H1 (cell line): ENCODE measurements at regions not wholly inside any gene's neighbourhood (a gene's known extent, or its start where the extent isn't known, plus 50 kb on each side); places are given as distances from the start of the nearest gene placed in this dataset.

Experiments
- JUN ChIP-seq: IDR thresholded peaks from 2 replicates; pipeline ENCODE4 v1.6.1; 2011; ENCODE audit warnings: low read depth, mild to moderate bottlenecking, improper control_type of control experiment, low read length
- RAD21 ChIP-seq, 2 experiments: IDR thresholded peaks in 1 of 2; conservative IDR thresholded peaks in 1 of 2; 2 replicates each; pipeline ENCODE4 v1.6.1; 2011; ENCODE audit warnings: low read depth in 2 of 2, low read length in 2 of 2, improper control_type of control experiment in 1 of 2, inconsistent platforms in 1 of 2, mild to moderate bottlenecking in 1 of 2, moderate library complexity in 1 of 2

GRCh38 chr6:44047179-44047546, 80.1 kb downstream of the MRPL14 start (continued):
- TF ChIP-seq RAD21 (IDR thresholded peaks at IDR 0.05 in 1 of 2, conservative IDR thresholded peaks at IDR 0.05 in 1 of 2; ENCODE audit: low read depth in 2 of 2, low read length in 2 of 2) (no peak), JUN (no peak)
